ENCODE measurements at regions not wholly inside any gene's neighbourhood (a gene's known extent, or its start where the extent isn't known, plus 50 kb on each side); places are given as distances from the start of the nearest gene placed in this dataset.

DNA sequence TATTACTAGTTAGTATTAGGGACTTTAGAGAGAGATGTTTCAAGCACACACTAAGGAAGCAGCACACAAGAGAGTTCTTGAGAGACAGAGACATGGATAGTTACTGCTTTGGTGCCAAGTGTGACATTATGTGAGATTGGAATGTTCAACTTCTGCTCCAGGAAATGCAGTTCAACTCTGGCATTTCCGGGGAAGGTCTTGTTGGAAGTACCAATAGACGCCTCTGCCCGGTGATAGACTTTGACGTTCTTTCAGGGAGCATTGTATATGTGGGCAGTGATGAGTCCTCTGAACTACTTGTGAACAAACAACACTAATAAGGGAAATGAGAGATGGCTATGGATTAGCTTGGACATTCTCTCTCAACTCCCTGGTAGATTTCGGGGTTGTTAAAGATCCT lies 638.1 kb upstream of the BOD1L1 start:
- TF ChIP-seq, protein P1, sequence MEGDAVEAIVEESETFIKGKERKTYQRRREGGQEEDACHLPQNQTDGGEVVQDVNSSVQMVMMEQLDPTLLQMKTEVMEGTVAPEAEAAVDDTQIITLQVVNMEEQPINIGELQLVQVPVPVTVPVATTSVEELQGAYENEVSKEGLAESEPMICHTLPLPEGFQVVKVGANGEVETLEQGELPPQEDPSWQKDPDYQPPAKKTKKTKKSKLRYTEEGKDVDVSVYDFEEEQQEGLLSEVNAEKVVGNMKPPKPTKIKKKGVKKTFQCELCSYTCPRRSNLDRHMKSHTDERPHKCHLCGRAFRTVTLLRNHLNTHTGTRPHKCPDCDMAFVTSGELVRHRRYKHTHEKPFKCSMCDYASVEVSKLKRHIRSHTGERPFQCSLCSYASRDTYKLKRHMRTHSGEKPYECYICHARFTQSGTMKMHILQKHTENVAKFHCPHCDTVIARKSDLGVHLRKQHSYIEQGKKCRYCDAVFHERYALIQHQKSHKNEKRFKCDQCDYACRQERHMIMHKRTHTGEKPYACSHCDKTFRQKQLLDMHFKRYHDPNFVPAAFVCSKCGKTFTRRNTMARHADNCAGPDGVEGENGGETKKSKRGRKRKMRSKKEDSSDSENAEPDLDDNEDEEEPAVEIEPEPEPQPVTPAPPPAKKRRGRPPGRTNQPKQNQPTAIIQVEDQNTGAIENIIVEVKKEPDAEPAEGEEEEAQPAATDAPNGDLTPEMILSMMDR (conservative IDR thresholded peaks at IDR 0.05), result no peak
- no peak for TF ChIP-seq EZH2 (IDR thresholded peaks at IDR 0.05; ENCODE audit: low read depth)
